ENCODE measurements at regions not wholly inside any gene's neighbourhood (a gene's known extent, or its start where the extent isn't known, plus 50 kb on each side); places are given as distances from the start of the nearest gene placed in this dataset.

- TF ChIP-seq, protein P1, sequence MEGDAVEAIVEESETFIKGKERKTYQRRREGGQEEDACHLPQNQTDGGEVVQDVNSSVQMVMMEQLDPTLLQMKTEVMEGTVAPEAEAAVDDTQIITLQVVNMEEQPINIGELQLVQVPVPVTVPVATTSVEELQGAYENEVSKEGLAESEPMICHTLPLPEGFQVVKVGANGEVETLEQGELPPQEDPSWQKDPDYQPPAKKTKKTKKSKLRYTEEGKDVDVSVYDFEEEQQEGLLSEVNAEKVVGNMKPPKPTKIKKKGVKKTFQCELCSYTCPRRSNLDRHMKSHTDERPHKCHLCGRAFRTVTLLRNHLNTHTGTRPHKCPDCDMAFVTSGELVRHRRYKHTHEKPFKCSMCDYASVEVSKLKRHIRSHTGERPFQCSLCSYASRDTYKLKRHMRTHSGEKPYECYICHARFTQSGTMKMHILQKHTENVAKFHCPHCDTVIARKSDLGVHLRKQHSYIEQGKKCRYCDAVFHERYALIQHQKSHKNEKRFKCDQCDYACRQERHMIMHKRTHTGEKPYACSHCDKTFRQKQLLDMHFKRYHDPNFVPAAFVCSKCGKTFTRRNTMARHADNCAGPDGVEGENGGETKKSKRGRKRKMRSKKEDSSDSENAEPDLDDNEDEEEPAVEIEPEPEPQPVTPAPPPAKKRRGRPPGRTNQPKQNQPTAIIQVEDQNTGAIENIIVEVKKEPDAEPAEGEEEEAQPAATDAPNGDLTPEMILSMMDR (conservative IDR thresholded peaks at IDR 0.05; ENCODE audit: low read depth in 2 of 2) = no peak
- TF ChIP-seq EZH2phosphoT487 (IDR thresholded peaks at IDR 0.05; ENCODE audit: unreplicated experiment) (no peak), NANOG (IDR thresholded peaks at IDR 0.05; ENCODE audit: borderline replicate concordance) (no peak), POLR2AphosphoS5 (IDR thresholded peaks at IDR 0.05; ENCODE audit: low read depth) (no peak), JUNB (IDR thresholded peaks at IDR 0.05; ENCODE audit: unreplicated experiment) (no peak)
These were observed 78.6 kb upstream of the STOX2 start for GRCh38 chr4:183826461-183826860.
